Panc1 (cell line): ENCODE measurements at regions not wholly inside any gene's neighbourhood (a gene's known extent, or its start where the extent isn't known, plus 50 kb on each side); places are given as distances from the start of the nearest gene placed in this dataset.

ENCODE experiments used
- ATAC-seq: fragments of 200-7000 bp; cut with Tn5 transposase; 2 replicates; pipeline ENCODE4 v1.9.1; 2020; ENCODE audit warnings: mild to moderate bottlenecking, moderate library complexity
- BruUV-seq: library from RNA; stranded (reverse); fragments of 400-500 nt; replicated peaks from 2 replicates; lab custom pipeline; 2021; lab: Mats Ljungman, UMichigan
- CTCF ChIA-PET: fragments of 300-600 bp; sonication (Branson Sonifier 250); formaldehyde crosslinking; loops from one replicate; lab custom pipeline; 2022; ENCODE audit warnings: antibody characterized with exemption; lab: Charles Lee
- POLR2A ChIA-PET: fragments of 300-600 bp; sonication (Branson Sonifier 250); formaldehyde crosslinking; loops from one replicate; lab custom pipeline; 2022; ENCODE audit warnings: antibody characterized with exemption; lab: Charles Lee
- DNase-seq: peaks from one replicate; pipeline ENCODE4 v3.0.0-alpha.2; 2010; ENCODE audit warnings: low read depth, low spot score
- H3K27ac ChIP-seq: 2 replicates; pipeline ENCODE4 v1.5.1; 2011; ENCODE audit warnings: mild to moderate bottlenecking, low read length, inconsistent platforms
- H3K27me3 ChIP-seq: fragments of 200-500 bp; sonication (Bioruptor generic); 2 replicates; pipeline ENCODE4 v1.6.0; 2014; ENCODE audit warnings: low read length, inconsistent platforms; ENCODE audit not compliant: control insufficient read depth, insufficient read depth
- H3K36me3 ChIP-seq: fragments of 200-500 bp; sonication (Bioruptor generic); 2 replicates; pipeline ENCODE4 v1.5.1; 2014; ENCODE audit warnings: inconsistent platforms, mild to moderate bottlenecking, low read length, moderate library complexity; ENCODE audit not compliant: control insufficient read depth, insufficient read depth
- H3K4me1 ChIP-seq: 2 replicates; pipeline ENCODE4 v1.5.1; 2011; ENCODE audit warnings: inconsistent platforms, mild to moderate bottlenecking, low read length, moderate library complexity; ENCODE audit not compliant: control insufficient read depth, insufficient read depth
- H3K4me3 ChIP-seq, 2 experiments: 2 replicates each; pipeline ENCODE4 v1.5.1; 2011 to 2012; ENCODE audit warnings: low read depth in 2 of 2, low read length in 2 of 2, mild to moderate bottlenecking in 2 of 2, inconsistent platforms in 1 of 2, moderate library complexity in 1 of 2
- H3K9me3 ChIP-seq: fragments of 200-500 bp; sonication (Bioruptor generic); 2 replicates; pipeline ENCODE4 v1.5.1; 2014; ENCODE audit warnings: low read depth, mild to moderate bottlenecking, inconsistent platforms, low read length, moderate library complexity; ENCODE audit not compliant: control insufficient read depth, insufficient read depth
- CTCF ChIP-seq: fragments of 450-650 bp; IDR thresholded peaks from 2 replicates; pipeline ENCODE4 v1.5.1; 2017; ENCODE audit warnings: mild to moderate bottlenecking
- POLR2AphosphoS5 ChIP-seq: IDR thresholded peaks from 2 replicates; pipeline ENCODE4 v1.6.1; 2012; ENCODE audit warnings: mild to moderate bottlenecking, low read depth, low read length, moderate library complexity
- REST ChIP-seq, 2 experiments: IDR thresholded peaks; 2 replicates each; pipeline ENCODE4 v1.6.1; 2011 to 2012; ENCODE audit warnings: low read depth in 2 of 2, control low read depth in 1 of 2, low read length in 1 of 2, mild to moderate bottlenecking in 1 of 2, moderate library complexity in 1 of 2; ENCODE audit not compliant: insufficient read depth in 1 of 2
- SIN3A ChIP-seq: IDR thresholded peaks from 2 replicates; pipeline ENCODE4 v1.6.1; 2012; ENCODE audit warnings: low read depth, mild to moderate bottlenecking, low read length, moderate library complexity, borderline replicate concordance; ENCODE audit not compliant: insufficient read depth
- TCF7L2 ChIP-seq: IDR thresholded peaks from 2 replicates; pipeline ENCODE4 v1.6.1; 2011; ENCODE audit warnings: mild to moderate bottlenecking, low read depth, low read length, inconsistent platforms
- in situ Hi-C: cut with HindIII; loops from 2 replicates; pipeline ENCODE4 v1.10.0; 2016; ENCODE audit warnings: low sequenced_read_pairs, low pct_unique_long_range_greater_than_20kb
- intact Hi-C: fragments of 100-400 bp; cut with micrococcal nuclease; formaldehyde crosslinking; loops from one replicate; pipeline ENCODE4 v1.10.0; 2022; ENCODE audit not compliant: unreplicated experiment

- no peak for TF ChIP-seq CTCF
- no peak for TF ChIP-seq REST (IDR thresholded peaks at IDR 0.05; ENCODE audit: insufficient read depth in 1 of 2, low read depth in 2 of 2, low read length in 1 of 2)
- TF ChIP-seq TCF7L2 = no peak
- TF ChIP-seq POLR2AphosphoS5 = no peak
- no peak for TF ChIP-seq SIN3A
- Histone ChIP-seq H3K4me3 (peak overlapping the region in 1 of 2 experiments; percentile 17; a peak in 1 of 4 replicates), H3K27ac (0 out of 2 replicates have a peak overlapping the region, but pooled peaks have one; percentile 23), H3K36me3 (no peaks in the 10 kb centered on the region), H3K27me3 (no peaks in the 10 kb centered on the region), H3K4me1 (no peaks in the 10 kb centered on the region; the same call in 1 of the 2 replicates), H3K9me3 (no peaks in the 10 kb centered on the region)
- DNase-seq (no peak), ATAC-seq (no peak; the same call in 1 of the 2 replicates)
- in situ Hi-C loops (no loop called here), intact Hi-C loops (no loop called here)
- POLR2A ChIA-PET = interaction anchor here (0.5 kb wide), 1 partner anchor 108 kb away, joined by 18 read pairs; no protein-coding TSS in a partner anchor
- no TSS peak for BruUV-seq
- CTCF ChIA-PET = no interaction called here
These were observed 79.4 kb downstream of the ZIC5 start for GRCh38 chr13:99892196-99892613.

GRCh38 chr13:99886706-99887105 lies 84.9 kb downstream of the ZIC5 start:
- H3K27me3 ChIP-seq = no peaks in the 10 kb centered on the region
- TF ChIP-seq CTCF (no peak), TCF7L2 (no peak), SIN3A (no peak), POLR2AphosphoS5 (no peak), REST (IDR thresholded peaks at IDR 0.05; ENCODE audit: insufficient read depth in 1 of 2, low read depth in 2 of 2, low read length in 1 of 2) (no peak)
- intact Hi-C loops = no loop called here
- DNase-seq (no peak), ATAC-seq (no peak)
- CTCF ChIA-PET = no interaction called here
- in situ Hi-C loops = no loop called here
- H3K4me3 ChIP-seq = no peak overlapping the region
- H3K36me3 ChIP-seq = no peaks in the 10 kb centered on the region
- POLR2A ChIA-PET = no interaction called here
- H3K4me1 ChIP-seq = no peaks in the 10 kb centered on the region
- BruUV-seq = no TSS peak
- H3K27ac ChIP-seq = no peak overlapping the region
- no peaks in the 10 kb centered on the region for H3K9me3 ChIP-seq
